ENCODE measurements at regions not wholly inside any gene's neighbourhood (a gene's known extent, or its start where the extent isn't known, plus 50 kb on each side); places are given as distances from the start of the nearest gene placed in this dataset.

DNA sequence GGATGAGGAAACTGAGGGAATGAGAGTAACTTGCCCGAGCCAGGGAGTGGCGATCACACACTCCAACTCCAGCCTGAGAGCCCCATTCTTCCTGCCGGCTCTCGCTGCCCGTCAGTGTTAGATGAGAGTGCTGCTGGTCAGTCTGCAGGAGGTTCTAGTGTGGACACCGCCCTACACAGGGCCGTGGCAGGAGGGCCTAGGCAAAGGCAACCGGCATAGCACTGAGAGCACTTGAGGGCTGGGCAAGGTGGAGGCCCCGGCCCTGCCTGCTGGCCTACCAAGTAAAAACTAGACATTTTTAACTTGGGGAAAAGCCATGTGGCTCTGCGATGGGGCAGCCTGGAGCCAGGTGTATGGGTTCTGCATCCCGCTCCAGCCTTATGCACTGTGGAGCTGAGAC, 354.8 kb downstream of the SEC14L1 start:
- no peak overlapping the region for H3K4me3 ChIP-seq (ENCODE audit: low read length)
- peaks cover 10% of the 10 kb centered on the region; the same call in 1 of the 2 replicates for H3K79me2 ChIP-seq (ENCODE audit: control insufficient read depth, low read length)
- H3K4me1 ChIP-seq (ENCODE audit: control insufficient read depth, low read length): peaks cover 41% of the 10 kb centered on the region
- TF ChIP-seq, protein P1, sequence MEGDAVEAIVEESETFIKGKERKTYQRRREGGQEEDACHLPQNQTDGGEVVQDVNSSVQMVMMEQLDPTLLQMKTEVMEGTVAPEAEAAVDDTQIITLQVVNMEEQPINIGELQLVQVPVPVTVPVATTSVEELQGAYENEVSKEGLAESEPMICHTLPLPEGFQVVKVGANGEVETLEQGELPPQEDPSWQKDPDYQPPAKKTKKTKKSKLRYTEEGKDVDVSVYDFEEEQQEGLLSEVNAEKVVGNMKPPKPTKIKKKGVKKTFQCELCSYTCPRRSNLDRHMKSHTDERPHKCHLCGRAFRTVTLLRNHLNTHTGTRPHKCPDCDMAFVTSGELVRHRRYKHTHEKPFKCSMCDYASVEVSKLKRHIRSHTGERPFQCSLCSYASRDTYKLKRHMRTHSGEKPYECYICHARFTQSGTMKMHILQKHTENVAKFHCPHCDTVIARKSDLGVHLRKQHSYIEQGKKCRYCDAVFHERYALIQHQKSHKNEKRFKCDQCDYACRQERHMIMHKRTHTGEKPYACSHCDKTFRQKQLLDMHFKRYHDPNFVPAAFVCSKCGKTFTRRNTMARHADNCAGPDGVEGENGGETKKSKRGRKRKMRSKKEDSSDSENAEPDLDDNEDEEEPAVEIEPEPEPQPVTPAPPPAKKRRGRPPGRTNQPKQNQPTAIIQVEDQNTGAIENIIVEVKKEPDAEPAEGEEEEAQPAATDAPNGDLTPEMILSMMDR (IDR thresholded peaks at IDR 0.05; ENCODE audit: low read depth, low read length, poor library complexity, severe bottlenecking): no peak
- TF ChIP-seq EZH2phosphoT487 (IDR thresholded peaks at IDR 0.05; ENCODE audit: borderline replicate concordance, low read length): no peak
- peaks cover 22% of the 10 kb centered on the region for H3F3A ChIP-seq (ENCODE audit: control insufficient read depth, insufficient read depth)
- no peak overlapping the region for H3K27ac ChIP-seq (ENCODE audit: low read depth, low read length)
- H3K9me2 ChIP-seq (replicated peaks; ENCODE audit: control insufficient read depth, low read length): no peaks in the 10 kb centered on the region
- no peaks in the 10 kb centered on the region for H3K27me3 ChIP-seq (ENCODE audit: control insufficient read depth, low read length)
- no peaks in the 10 kb centered on the region for H3K9me3 ChIP-seq (ENCODE audit: control insufficient read depth, insufficient read depth, low read length)
- H3K4me2 ChIP-seq (ENCODE audit: low read length): no peak overlapping the region
- H3K36me3 ChIP-seq (ENCODE audit: control insufficient read depth, low read length): peaks cover 94% of the 10 kb centered on the region
- H4K20me1 ChIP-seq (ENCODE audit: control insufficient read depth, insufficient read depth, low read depth, low read length): peaks cover 13% of the 10 kb centered on the region

DNA sequence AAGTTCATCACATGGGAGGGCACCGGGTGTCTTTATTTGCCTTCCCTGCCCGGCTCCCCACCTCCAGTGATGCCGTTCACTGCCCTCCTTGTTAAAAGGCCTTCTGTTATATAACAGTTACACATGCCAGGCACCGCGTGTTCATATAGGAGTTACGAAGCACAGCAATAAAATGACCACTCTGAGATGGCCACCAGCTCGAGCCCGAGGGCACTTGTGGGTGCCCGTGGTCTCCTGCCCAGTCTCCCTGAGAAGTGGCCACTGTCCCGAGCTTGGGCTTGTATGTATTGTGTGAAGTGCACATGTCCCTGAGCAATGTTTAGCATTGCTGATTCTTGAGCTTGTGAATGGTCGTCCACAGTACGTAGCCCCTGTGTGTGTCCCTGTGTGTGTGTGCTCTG, 355.6 kb downstream of the SEC14L1 start:
- H3K79me2 ChIP-seq (ENCODE audit: control insufficient read depth, low read length): peaks cover 10% of the 10 kb centered on the region; the same call in 1 of the 2 replicates
- H4K20me1 ChIP-seq (ENCODE audit: control insufficient read depth, insufficient read depth, low read depth, low read length): peaks cover 13% of the 10 kb centered on the region
- H3F3A ChIP-seq (ENCODE audit: control insufficient read depth, insufficient read depth): peaks cover 28% of the 10 kb centered on the region
- H3K27ac ChIP-seq (ENCODE audit: low read depth, low read length): no peak overlapping the region
- no peaks in the 10 kb centered on the region for H3K9me3 ChIP-seq (ENCODE audit: control insufficient read depth, insufficient read depth, low read length)
- H3K4me2 ChIP-seq (ENCODE audit: low read length): no peak overlapping the region
- TF ChIP-seq, protein P1 (IDR thresholded peaks at IDR 0.05; ENCODE audit: low read depth, low read length, poor library complexity, severe bottlenecking): no peak
- TF ChIP-seq EZH2phosphoT487 (IDR thresholded peaks at IDR 0.05; ENCODE audit: borderline replicate concordance, low read length): no peak
- H3K4me3 ChIP-seq (ENCODE audit: low read length): no peak overlapping the region
- H3K36me3 ChIP-seq (ENCODE audit: control insufficient read depth, low read length): peaks cover 91% of the 10 kb centered on the region
- no peaks in the 10 kb centered on the region for H3K9me2 ChIP-seq (replicated peaks; ENCODE audit: control insufficient read depth, low read length)
- H3K27me3 ChIP-seq (ENCODE audit: control insufficient read depth, low read length): no peaks in the 10 kb centered on the region
- H3K4me1 ChIP-seq (ENCODE audit: control insufficient read depth, low read length): peaks cover 34% of the 10 kb centered on the region

DNA sequence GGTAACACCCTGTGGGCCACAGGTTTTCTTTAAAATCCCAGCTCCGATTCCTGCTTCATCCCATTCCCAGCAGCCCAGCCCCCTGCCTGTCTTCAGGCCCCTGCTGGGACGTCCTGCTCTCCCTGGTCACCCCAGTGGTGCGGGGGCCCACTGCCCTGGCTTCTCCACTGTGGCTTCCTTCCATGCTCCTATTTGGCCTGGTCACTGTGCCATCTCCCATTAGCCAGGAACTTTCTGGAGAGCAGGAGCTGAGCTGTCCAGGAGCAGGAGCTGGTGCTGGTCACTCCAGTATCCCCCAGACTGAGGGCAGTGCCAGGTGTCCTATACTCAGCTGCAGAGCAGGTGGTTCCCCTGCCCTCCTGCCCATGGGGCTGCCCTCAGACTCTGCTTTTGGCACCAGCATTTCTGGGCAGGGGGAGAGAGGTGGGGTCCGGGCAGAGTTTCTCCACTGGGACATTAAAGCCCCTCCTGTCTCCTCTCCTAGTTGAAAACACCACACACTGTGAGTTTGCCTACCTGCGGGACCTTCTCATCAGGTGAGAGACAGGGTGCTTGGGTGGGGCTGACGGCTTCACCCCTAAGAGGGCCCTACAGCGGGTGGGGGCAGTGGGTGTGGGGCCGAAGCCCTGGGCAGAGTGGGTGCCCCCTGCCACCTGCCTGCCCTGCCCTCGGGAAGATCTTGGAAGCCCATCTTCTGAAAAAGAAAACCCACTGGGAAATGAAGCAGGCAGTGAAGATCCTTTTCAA, 356.2 kb downstream of the SEC14L1 start:
- no peaks in the 10 kb centered on the region for H3K27me3 ChIP-seq (ENCODE audit: control insufficient read depth, low read length)
- peaks cover 29% of the 10 kb centered on the region for H3K4me1 ChIP-seq (ENCODE audit: control insufficient read depth, low read length)
- H3K9me2 ChIP-seq (replicated peaks; ENCODE audit: control insufficient read depth, low read length): no peaks in the 10 kb centered on the region
- no peak overlapping the region for H3K4me2 ChIP-seq (ENCODE audit: low read length)
- H3K27ac ChIP-seq (ENCODE audit: low read depth, low read length): no peak overlapping the region
- H3K79me2 ChIP-seq (ENCODE audit: control insufficient read depth, low read length): peaks cover 10% of the 10 kb centered on the region; the same call in 1 of the 2 replicates
- no peaks in the 10 kb centered on the region for H3K9me3 ChIP-seq (ENCODE audit: control insufficient read depth, insufficient read depth, low read length)
- no peak for TF ChIP-seq EZH2phosphoT487 (IDR thresholded peaks at IDR 0.05; ENCODE audit: borderline replicate concordance, low read length)
- TF ChIP-seq, protein P1 (IDR thresholded peaks at IDR 0.05; ENCODE audit: low read depth, low read length, poor library complexity, severe bottlenecking): no peak
- peaks cover 91% of the 10 kb centered on the region for H3K36me3 ChIP-seq (ENCODE audit: control insufficient read depth, low read length)
- no peak overlapping the region for H3K4me3 ChIP-seq (ENCODE audit: low read length)
- H3F3A ChIP-seq (ENCODE audit: control insufficient read depth, insufficient read depth): peaks cover 32% of the 10 kb centered on the region
- peaks cover 13% of the 10 kb centered on the region for H4K20me1 ChIP-seq (ENCODE audit: control insufficient read depth, insufficient read depth, low read depth, low read length)
